Stimulated activated CD4-positive, alpha-beta T cell treated with anti-CD3 and anti-CD28 coated beads, Interleukin-1b, Interleukin-23, amount 100 ng/mL, for 24 hours (primary cell): ENCODE measurements at regions not wholly inside any gene's neighbourhood (a gene's known extent, or its start where the extent isn't known, plus 50 kb on each side); places are given as distances from the start of the nearest gene placed in this dataset.
"Not testable (repeated sequence)": the region's sequence is repeated elsewhere in the genome, so short reads cannot be mapped to it uniquely, and the experiment has no call there.

Experiments
- DNase-seq, 4 experiments: peaks; one replicate each; pipeline ENCODE4 v3.0.0-alpha.2; 2020; ENCODE audit warnings: low read depth in 4 of 4, low spot score in 1 of 4

- DNase-seq, result no peak
These were observed 138.7 kb downstream of the YTHDC2 start for GRCh38 chr5:113652161-113652560.

DNA sequence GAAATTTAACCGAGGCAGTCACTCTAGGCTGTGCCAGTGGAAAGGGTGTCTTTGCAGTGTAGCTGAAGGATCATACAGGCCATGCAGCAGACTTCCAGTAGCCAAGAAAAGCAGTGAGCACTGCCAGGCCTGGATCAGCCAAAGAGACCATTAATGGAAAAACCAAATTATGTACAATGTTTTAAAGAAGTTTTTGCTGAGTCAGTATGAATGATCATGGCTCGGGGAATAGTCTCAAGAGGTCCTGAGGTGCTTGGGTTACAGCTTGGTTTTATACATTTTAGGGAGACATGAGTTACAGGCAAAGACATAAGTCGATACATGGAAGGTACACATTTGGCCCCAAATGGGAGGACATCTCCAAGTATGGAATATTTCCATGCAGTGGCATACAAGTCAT is 141.3 kb downstream of the YTHDC2 start:
- no peak for DNase-seq

- no peak for DNase-seq
These were observed 146.7 kb downstream of the YTHDC2 start for GRCh38 chr5:113660206-113660605.

GRCh38 chr5:113660706-113661250 is 147.3 kb downstream of the YTHDC2 start:
- no peak for DNase-seq

- DNase-seq, result peak in 1 of 4 experiments; percentile 0
These were observed 150.5 kb downstream of the YTHDC2 start for GRCh38 chr5:113663879-113664541.

DNA sequence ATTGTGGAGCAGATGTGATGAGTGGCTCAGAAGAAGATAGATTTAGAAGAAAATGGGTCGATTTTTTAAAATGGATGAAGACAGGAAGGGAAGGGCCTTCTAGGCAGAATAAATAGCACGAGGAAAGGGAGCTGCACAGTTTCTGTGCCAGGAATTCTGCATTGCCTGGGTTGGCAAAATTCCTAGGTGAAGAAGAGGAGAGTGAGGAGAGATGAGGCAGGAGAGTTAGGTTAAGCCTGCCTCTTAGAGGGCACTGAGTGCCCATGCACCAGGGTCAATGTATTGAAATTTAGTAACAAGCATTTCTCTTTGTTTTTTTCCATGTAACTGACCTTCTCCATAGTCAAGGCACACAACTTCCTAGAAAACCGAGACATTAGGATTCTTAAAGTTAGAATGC is 159.5 kb downstream of the YTHDC2 start:
- DNase-seq, result no peak

GRCh38 chr5:113675166-113675565 is 161.7 kb downstream of the YTHDC2 start:
- no peak for DNase-seq

DNA sequence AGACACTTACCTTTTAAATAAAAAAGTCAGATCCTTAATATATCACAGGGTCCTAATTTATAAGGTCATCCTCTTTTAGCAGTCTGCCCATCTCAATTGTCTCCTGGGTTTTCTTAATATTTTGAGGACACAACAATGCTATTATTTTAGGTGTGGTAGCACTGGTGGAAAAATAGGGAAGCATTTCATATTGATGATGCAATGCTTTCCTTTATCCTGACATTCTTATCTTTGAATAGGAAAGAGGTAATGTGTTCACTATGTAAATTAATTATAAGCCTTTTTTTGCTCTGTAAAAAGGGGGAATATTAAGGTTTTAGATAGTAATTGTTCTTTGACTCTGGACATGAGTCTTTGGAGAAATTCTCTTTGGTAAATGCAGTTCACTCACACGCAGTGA is 164.7 kb downstream of the YTHDC2 start:
- no peak for DNase-seq

DNA sequence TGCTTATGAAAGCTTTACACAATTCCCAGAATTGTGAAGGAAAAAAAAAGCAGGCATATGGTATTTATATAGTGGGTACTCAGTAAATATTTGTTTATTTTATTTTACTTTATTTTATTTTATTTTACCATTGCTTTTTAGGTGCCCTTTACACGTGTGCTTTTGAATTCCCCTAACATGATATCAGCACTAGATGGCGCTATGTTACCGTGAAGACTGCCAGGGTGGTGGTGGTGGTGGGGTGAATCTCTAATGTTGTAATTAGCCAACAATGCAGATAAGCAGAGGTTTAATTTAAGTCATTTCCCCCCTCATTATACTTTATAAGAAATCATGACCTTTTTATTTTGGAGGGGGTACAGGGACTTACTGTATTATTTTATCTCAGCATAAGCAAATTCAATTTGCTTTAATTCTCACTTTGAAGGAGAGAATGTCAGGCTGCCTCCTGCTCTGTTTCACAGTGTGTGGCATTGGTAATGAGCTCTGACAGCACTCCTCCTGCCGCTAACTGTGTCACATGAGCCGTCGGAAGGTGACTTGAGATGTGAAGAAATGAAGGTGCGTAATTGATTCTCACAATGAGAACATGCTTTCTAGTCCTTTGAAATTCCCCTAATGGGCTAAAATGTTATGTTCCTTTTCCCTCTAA is 165.6 kb downstream of the YTHDC2 start:
- no peak for DNase-seq

GRCh38 chr5:113680534-113680933 is 167.0 kb downstream of the YTHDC2 start:
- DNase-seq, result no peak

DNA sequence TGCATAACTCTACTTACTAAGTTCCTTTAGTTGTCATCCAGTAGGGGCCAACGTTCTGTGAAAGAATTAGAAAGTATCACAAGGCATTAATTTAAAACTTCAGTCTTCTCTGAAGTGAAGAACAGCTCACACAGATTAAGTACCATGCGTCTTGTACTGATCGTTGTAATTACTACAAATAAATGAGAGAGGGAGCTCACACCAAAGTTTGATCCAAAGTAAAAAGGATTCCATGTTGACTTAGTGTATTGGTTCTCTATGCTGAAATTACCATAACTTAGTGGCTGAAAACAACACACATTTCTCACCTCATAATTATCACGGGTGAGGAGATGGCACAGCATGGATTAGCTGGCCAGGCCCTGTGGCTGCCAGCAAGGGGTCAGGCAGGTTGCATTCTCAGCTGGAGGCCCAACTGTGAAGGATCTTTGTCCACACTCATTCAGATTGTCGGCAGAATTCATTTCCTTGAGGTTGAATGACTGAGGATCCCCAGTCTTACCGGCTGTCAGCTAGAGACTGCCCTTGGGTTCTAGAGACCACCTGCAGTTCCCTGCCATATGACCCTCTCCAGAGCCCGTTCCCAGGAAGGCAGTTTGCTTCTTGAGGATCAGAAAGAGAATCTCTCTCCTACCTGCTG is 169.1 kb downstream of the YTHDC2 start:
- no peak for DNase-seq

DNA sequence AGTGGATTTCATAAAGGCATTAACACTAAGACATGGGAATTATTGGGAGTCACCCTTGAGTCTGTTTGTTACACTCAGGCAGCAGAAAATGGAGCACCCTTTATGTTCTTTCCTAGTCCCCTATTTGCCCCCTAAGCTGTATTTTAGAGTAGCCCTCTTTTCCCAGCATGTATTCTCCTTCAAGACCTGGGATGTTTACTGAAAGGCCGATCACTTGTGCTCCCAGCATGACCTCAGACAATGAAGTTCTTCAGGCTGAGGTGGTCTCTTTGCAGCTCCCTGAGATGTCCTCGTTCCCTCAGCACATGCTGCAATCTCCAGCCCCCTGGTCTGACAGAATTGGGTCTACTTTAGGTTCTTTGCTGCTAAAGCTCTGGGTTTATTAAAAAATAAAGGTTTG is 169.7 kb downstream of the YTHDC2 start:
- DNase-seq, result no peak

DNA sequence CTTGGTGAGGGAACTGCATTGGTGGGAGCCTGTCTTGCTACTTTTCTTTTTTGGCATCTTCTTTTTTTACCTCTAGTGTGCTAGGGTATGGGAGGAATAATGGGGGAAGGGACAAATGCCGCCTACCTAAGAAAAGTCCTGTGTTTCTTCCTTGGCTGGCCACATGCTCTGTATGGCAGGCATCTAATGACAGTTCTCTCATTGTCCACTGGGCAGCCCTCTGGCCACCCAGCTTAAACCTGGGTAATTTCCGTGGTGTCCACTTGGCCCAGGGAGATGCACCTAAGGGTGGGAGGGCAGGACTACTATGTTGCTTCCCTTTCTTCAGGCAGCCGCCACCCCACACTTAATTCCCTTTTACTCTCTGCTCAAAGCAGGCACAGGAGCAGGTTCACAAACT is 173.1 kb downstream of the YTHDC2 start:
- no peak for DNase-seq

- DNase-seq, result no peak
These were observed 176.2 kb downstream of the YTHDC2 start for GRCh38 chr5:113689647-113690046.

DNA sequence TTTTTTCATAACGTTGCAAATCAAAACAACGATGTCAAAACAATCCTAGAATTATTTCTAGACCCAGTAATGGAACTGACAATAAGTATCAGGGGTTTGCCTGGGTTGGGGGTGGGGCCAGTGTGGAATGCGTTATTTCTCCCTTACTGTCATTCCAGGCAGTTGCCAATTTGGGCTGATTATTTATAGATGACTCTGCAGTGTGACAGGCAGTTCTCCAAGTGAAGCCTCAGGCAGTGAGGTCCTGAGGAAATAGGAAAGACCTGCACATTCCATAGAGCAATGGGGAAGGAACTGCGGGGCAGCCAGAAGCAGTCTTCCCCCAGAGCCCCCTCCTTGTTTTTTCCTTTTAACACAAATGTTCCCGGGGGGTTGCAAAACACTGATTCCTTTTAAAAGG is 179.0 kb downstream of the YTHDC2 start:
- DNase-seq, result no peak

- DNase-seq, result no peak
These were observed 179.5 kb downstream of the YTHDC2 start for GRCh38 chr5:113692891-113693457.

DNA sequence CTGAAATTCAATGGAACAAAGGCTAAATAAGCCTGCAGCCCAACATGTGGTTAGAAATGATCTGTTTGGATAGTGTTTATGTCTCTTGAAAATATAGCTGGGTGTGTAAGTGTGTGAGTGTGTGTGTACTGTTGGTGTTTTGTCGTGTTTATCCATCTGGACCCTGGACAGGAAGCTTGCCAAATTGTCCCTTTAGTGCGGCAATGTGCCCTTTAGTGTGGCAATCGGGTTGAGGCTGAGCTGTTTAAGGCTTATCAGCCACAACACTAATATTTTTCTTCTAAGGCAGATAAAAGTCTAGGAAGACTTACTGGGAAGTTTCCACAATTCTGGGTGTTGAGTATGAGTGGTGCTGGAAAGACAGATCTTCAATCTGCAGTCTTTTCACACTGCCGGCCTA is 180.2 kb downstream of the YTHDC2 start:
- DNase-seq, result no peak

DNA sequence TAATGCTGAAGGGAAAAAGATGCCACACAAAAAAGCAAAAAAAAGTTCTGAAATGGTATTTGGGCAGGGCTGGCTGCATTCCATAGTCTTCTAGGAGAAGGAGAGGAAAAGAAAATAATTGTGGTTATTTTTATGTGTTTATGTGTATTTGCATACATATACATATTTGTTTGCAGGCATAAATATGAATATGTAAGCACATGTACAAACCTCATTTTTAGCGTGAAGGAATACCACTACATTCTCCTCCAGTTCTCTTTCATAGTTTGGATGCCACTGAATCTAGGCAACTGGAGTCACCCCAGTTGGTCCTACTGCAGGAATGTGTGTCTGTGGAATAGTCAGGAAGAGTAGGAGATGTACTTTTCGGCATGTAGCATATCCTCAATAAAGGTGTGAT is 181.1 kb downstream of the YTHDC2 start:
- DNase-seq, result no peak

DNA sequence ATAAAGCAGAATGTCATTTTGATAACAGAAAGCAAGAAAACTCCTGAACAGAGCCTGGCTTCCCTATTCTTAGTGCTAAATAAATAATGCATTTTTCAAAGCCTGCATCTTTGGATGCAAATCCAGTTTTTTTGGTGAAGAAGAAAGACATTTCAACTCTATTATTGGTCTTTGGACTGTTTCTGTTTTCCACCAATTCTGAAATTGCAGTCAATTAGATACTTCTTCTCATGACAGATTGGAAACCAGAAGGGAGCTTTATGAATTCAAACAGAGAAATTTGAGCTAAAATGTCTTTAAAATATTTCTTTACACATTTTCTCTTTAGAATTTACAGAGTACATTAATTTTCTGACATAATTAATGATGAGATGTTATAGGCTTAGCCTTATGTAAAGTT is 189.8 kb downstream of the YTHDC2 start:
- no peak for DNase-seq

DNA sequence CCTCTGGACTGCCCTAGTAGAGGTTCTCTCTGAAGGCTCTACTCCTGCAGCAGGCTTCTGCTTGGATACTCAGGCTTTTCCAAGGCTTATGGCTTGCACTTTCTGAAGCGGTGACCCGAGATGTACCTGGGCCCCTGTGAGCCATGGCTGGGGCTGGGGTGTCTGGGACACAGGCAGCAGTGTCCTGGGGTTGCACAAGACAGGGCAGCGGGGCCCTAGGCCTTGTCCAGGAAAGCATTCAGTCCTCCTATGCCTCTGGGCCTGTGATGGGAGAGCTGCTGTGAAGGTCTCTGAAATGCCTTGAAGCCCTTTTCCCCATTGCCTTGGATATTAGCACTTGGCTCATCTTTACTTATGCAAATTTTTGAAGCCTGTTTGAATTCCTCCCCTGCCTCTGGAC is 192.2 kb downstream of the YTHDC2 start:
- no peak for DNase-seq

DNA sequence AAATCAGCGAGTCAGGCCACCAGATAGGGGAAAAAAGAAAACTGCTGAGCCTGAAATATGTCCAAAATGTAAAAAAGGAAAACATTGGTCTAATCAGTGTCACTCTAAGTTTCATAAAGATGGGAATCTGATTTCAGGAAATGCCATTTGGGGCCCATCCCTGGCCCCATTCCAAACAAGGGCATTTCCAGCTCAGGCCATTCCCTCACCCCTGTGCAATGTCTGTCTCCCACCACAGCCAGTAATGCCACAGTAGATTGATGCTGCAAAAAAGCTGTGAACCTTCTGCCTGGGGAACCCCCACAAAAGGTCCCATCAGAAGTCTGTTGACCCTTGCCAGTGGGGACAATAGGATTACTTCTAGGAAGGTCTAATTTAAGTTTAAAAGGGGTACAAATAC is 199.6 kb downstream of the YTHDC2 start:
- DNase-seq, result no peak

DNA sequence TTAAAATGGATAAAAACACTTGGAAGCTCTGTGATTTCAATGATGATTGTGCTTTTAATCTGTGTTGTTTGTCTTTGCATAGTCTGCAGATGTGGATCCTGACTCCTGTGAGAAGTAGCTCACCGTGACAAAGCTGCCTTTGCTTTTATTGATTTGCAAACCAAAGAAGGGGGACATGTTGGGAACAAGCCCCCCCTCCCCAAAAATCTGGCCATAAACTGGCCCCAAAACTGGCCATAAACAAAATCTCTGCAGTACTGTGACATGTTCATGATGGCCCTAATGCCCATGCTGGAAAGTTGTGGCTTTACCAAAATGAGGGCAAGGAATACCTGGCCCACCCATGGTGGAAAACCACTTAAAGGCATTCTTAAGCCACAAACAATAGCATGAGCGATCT is 202.4 kb downstream of the YTHDC2 start:
- not testable (repeated sequence) for DNase-seq
